BE2C (cell line): ENCODE measurements at regions not wholly inside any gene's neighbourhood (a gene's known extent, or its start where the extent isn't known, plus 50 kb on each side); places are given as distances from the start of the nearest gene placed in this dataset.
"Not testable (repeated sequence)": the region's sequence is repeated elsewhere in the genome, so short reads cannot be mapped to it uniquely, and the experiment has no call there.

Experiments used
- DNase-seq: peaks from one replicate; pipeline ENCODE4 v3.0.0-alpha.2; 2020
- H3K27me3 ChIP-seq: fragments of 250-450 bp; sonication (Bioruptor Pico); 2 replicates; pipeline ENCODE4 v1.5.1; 2020; ENCODE audit warnings: mild to moderate bottlenecking
- H3K36me3 ChIP-seq: fragments of 250-450 bp; sonication (Bioruptor Pico); 2 replicates; pipeline ENCODE4 v1.5.1; 2020; ENCODE audit warnings: mild to moderate bottlenecking
- H3K4me1 ChIP-seq: fragments of 250-450 bp; sonication (Bioruptor Pico); 2 replicates; pipeline ENCODE4 v1.5.1; 2020
- H3K4me3 ChIP-seq: 2 replicates; pipeline ENCODE4 v1.5.1; 2011; ENCODE audit warnings: low read depth, low read length
- H3K9me3 ChIP-seq: fragments of 250-450 bp; sonication (Bioruptor Pico); 2 replicates; pipeline ENCODE4 v1.5.1; 2020
- TF ChIP-seq, protein P1 (sequence below): IDR thresholded peaks from 2 replicates; pipeline ENCODE4 v1.5.1; 2012; ENCODE audit warnings: mild to moderate bottlenecking, low read depth, low read length

DNA sequence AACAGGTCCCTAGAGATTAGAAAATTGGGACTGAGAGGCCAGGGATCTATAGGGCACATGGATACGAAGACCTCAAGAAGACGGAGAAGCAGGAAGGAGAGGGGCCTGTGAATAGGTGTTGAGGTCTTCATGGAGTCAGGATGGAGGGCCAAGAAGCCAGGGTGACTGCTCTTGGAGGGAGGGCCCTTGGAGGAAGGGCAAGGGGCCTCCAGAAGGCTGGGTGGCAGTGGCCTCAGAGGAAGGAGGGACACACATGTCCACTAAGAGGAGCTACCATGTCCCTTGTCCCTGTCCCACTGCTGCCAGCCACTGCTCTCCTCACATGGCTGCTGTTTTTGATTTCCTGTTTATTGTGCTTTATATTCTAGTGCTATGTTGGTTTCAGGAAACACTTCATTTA, 589.5 kb upstream of the B3GAT1 start:
- Histone ChIP-seq H3K4me1 (no peaks in the 10 kb centered on the region), H3K9me3 (no peaks in the 10 kb centered on the region), H3K27me3 (no peaks in the 10 kb centered on the region), H3K4me3 (no peak overlapping the region), H3K36me3 (no peaks in the 10 kb centered on the region)
- no peak for DNase-seq
- TF ChIP-seq, protein P1, sequence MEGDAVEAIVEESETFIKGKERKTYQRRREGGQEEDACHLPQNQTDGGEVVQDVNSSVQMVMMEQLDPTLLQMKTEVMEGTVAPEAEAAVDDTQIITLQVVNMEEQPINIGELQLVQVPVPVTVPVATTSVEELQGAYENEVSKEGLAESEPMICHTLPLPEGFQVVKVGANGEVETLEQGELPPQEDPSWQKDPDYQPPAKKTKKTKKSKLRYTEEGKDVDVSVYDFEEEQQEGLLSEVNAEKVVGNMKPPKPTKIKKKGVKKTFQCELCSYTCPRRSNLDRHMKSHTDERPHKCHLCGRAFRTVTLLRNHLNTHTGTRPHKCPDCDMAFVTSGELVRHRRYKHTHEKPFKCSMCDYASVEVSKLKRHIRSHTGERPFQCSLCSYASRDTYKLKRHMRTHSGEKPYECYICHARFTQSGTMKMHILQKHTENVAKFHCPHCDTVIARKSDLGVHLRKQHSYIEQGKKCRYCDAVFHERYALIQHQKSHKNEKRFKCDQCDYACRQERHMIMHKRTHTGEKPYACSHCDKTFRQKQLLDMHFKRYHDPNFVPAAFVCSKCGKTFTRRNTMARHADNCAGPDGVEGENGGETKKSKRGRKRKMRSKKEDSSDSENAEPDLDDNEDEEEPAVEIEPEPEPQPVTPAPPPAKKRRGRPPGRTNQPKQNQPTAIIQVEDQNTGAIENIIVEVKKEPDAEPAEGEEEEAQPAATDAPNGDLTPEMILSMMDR, result no peak

DNA sequence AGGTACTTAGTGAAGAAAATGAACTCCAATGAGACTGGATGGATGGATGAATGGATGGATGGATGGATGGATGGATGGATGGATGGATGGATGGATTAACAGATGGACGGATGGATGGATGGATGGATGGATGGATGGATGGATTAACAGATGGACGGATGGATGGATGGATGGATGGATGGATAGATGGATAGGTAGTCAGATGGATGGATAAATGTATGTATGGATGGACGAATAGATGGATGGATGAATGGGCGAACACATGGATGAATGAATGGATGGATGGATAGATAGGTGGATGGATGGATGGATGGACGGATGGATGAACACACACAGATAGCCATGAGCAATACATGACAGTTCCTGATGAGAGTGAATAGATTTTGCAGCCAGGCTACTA, 589.0 kb upstream of the B3GAT1 start:
- not testable (repeated sequence) for H3K27me3 ChIP-seq, DNase-seq, H3K36me3 ChIP-seq, H3K9me3 ChIP-seq, H3K4me3 ChIP-seq, H3K4me1 ChIP-seq

DNA sequence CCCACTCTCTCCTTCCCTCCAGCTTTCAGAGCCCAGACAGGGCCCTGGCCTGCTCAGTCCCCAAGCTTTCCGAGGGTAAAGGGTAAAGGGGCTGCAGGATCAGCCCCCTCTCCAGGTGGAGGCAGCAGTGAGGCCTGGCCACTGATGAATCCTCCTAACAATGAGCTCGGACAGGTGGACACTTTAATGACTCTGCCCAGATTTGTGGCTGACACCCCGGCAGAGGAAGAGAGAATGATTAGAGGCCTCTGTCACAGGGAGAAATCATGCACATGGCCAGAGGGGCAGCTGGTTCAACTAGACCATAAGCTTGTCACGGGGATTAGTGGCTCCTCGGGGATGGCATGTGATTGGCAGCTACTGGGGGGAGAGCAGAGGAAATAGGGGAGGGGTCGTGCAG, 587.5 kb upstream of the B3GAT1 start:
- Histone ChIP-seq H3K36me3 (no peaks in the 10 kb centered on the region), H3K27me3 (no peaks in the 10 kb centered on the region), H3K4me1 (no peaks in the 10 kb centered on the region), H3K9me3 (no peaks in the 10 kb centered on the region), H3K4me3 (no peak overlapping the region)
- DNase-seq, result no peak
- TF ChIP-seq, protein P1, result no peak

DNA sequence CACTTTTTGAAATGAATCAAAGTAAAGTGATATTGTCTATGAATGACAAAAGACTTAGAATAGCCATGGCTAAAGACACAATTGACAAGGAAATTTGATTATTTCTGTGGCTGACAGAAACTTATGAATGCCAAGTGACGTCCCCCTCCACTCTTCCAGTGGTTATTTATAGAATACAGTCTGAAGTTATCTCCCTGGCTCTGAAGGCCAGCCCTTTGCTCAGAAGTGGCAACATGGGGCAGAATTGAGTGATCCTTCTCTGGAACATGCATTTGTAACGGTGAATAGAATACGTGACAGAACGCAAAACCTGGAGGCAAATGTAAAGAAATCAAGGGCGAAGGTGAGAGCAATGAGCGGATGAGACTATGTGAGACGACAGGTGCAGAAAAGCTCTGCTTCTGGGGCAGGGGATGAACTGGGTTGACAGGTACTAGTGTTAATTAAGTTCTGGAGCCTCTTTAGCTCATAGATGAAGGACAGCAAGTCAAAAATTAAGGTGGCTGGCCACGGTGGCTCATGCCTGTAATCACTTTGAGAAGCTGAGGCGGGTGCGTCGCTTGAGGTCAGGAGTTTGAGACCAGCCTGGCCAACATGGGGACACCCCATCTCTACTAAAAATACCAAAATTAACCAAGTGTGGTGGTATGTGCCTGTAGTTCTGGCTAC, 585.7 kb upstream of the B3GAT1 start:
- no peak for DNase-seq
- Histone ChIP-seq H3K9me3 (no peaks in the 10 kb centered on the region), H3K4me3 (no peak overlapping the region), H3K4me1 (no peaks in the 10 kb centered on the region), H3K27me3 (no peaks in the 10 kb centered on the region), H3K36me3 (no peaks in the 10 kb centered on the region)
- TF ChIP-seq, protein P1, result no peak

DNA sequence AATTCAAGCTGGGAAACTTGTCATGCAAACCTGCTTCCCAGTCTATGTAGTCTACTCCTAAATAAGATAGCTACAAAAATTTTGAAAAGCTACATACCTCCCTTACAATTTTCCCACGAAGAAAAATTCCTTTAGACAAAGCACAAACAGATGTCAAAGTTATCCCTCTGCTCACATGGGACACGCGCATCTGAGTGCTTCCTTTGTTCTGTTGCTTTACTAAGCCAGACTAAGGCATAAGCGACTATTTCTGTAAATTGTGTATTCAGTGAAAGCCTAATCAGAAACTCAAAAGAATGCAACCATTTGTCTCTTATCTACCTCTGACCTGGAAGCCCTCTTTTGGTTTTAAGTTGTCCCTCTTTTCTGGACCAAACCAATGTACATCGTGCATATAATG, 583.7 kb upstream of the B3GAT1 start:
- H3K27me3 ChIP-seq, result no peaks in the 10 kb centered on the region
- H3K4me1 ChIP-seq, result no peaks in the 10 kb centered on the region
- no peak overlapping the region for H3K4me3 ChIP-seq

DNA sequence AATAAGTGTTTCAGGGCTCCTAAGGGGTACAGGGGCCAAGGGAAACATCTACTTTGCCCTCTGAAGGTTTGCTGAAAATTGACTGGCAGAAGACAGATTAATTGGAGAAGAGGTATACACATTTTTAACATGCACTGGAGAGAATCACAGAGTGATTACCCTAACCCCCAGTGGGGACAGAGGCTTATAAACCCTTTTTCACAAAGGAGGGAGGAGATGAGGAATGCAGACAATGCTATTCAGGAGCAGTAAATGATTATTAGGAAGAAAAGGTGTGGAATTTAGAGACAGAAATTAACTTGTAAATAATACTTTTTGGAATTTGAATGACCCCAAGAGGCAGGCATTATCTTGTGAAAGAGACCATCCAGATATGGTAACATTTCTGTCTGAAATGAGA, 582.4 kb upstream of the B3GAT1 start:
- H3K27me3 ChIP-seq, result no peaks in the 10 kb centered on the region
- no peaks in the 10 kb centered on the region for H3K4me1 ChIP-seq
- no peaks in the 10 kb centered on the region for H3K36me3 ChIP-seq
- DNase-seq, result no peak
- TF ChIP-seq, protein P1, result no peak
- no peak overlapping the region for H3K4me3 ChIP-seq
- no peaks in the 10 kb centered on the region for H3K9me3 ChIP-seq

More for the DNA sequence above, 583.7 kb upstream of the B3GAT1 start:
- no peak for DNase-seq
- TF ChIP-seq, protein P1, result no peak
- H3K9me3 ChIP-seq, result no peaks in the 10 kb centered on the region
- no peaks in the 10 kb centered on the region for H3K36me3 ChIP-seq

DNA sequence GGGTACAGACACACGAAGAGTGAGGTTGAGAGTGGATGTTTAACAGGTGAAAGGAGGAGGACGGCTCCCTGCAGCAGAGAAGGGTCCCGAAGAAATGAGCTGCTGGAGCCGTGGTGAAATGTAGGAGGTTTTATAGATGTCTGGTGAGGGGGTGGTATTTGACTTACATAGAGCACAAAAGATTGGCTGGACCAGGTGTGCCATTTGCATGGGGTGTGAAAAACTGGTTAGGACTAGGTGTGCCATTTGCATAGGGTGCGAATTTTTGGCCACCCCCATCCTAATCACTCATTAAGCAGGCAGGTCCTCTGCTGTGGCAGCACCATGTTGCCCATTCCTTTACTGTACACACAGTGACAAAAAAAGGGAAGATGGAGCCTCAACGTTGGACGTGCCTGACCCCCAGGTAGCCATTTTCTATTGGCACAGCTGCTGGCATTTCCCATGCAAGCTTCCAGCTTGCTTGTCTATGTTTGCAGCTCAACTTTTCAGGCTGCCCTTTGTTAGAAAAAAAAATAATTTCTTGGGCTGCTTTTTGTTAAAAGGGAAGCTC, 581.7 kb upstream of the B3GAT1 start:
- Histone ChIP-seq H3K9me3 (no peaks in the 10 kb centered on the region), H3K36me3 (no peaks in the 10 kb centered on the region), H3K4me3 (no peak overlapping the region), H3K27me3 (no peaks in the 10 kb centered on the region), H3K4me1 (no peaks in the 10 kb centered on the region)
- TF ChIP-seq, protein P1, result no peak
- DNase-seq, result no peak
